ENCODE measurements at regions not wholly inside any gene's neighbourhood (a gene's known extent, or its start where the extent isn't known, plus 50 kb on each side); places are given as distances from the start of the nearest gene placed in this dataset.

GRCh38 chr7:73936967-73937366, 76.0 kb downstream of the TMEM270 start:
- 48% methylated on average over 4 of the region's 4 CpGs for WGBS (ENCODE audit: insufficient coverage, low coverage, missing lambda C conversion rate)
- TF ChIP-seq ZNF318 (IDR thresholded peaks at IDR 0.05; ENCODE audit: borderline replicate concordance in 1 of 2, low read depth in 1 of 2) (no peak), ZBTB9 (CRISPR knock-in tag; IDR thresholded peaks at IDR 0.05) (no peak), ZC3H11A (IDR thresholded peaks at IDR 0.05; ENCODE audit: low read depth, low read length) (no peak), BRD4 (IDR thresholded peaks at IDR 0.05) (no peak), MEF2A (IDR thresholded peaks at IDR 0.05; ENCODE audit: control insufficient read depth, low read depth, low read length) (no peak), YBX1 (IDR thresholded peaks at IDR 0.05) (no peak), ZNF41 (CRISPR knock-in tag; conservative IDR thresholded peaks at IDR 0.05) (no peak), ZSCAN32 (CRISPR knock-in tag; IDR thresholded peaks at IDR 0.05) (no peak), MCM2 (IDR thresholded peaks at IDR 0.05; ENCODE audit: low read depth) (no peak), MYBL2 (IDR thresholded peaks at IDR 0.05; ENCODE audit: low read depth) (no peak), MYBL2 (CRISPR knock-in tag; IDR thresholded peaks at IDR 0.05; ENCODE audit: borderline replicate concordance) (no peak), CBFA2T2 (conservative IDR thresholded peaks at IDR 0.05) (no peak), ZFP30 (CRISPR knock-in tag; IDR thresholded peaks at IDR 0.05; ENCODE audit: borderline replicate concordance) (no peak), ZBTB26 (CRISPR knock-in tag; IDR thresholded peaks at IDR 0.05) (no peak)

More at GRCh38 chr7:73936967-73937366, 76.0 kb downstream of the TMEM270 start:
- in situ Hi-C loops (cut with MboI) (no loop called here), intact Hi-C loops (cut with micrococcal nuclease) (no loop called here)
- ATAC-seq (no peak), FAIRE-seq (no peak), DNase-seq (ENCODE audit: extremely low read depth in 1 of 4, low spot score in 3 of 4) (no peak)
- ChIA-PET POLR2A (interaction anchor here (0.6 kb wide), 1 partner anchor 35 kb away, joined by 3 read pairs; no protein-coding TSS in a partner anchor), CTCF (ENCODE audit: low intra/inter-chr PET ratio) (no interaction called here)
- no peak overlapping the region for H3K9ac ChIP-seq (ENCODE audit: insufficient read depth in 1 of 2, low read depth in 2 of 2, low read length in 2 of 2)
- H3K79me2 ChIP-seq (ENCODE audit: control insufficient read depth, insufficient read depth, low read length), result no peaks in the 10 kb centered on the region
- H4K20me1 ChIP-seq (replicated peaks; ENCODE audit: control insufficient read depth, insufficient read depth, low read length), result no peaks in the 10 kb centered on the region
- H3K27ac ChIP-seq (ENCODE audit: extremely low read depth, low read depth, low read length), result no peak overlapping the region
- no peaks in the 10 kb centered on the region for H3K9me1 ChIP-seq (ENCODE audit: control insufficient read depth, insufficient read depth, low read length)
- no peak overlapping the region for H2AFZ ChIP-seq (ENCODE audit: low read depth, low read length)
- H3K4me1 ChIP-seq (replicated peaks in 1 of 2; ENCODE audit: control insufficient read depth in 2 of 2, insufficient read depth in 2 of 2, low read length in 2 of 2), result no peaks in the 10 kb centered on the region
- no peak overlapping the region for H3K4me2 ChIP-seq (ENCODE audit: insufficient read depth, low read length)
- peaks cover 6 to 8% of the 10 kb centered on the region in 2 experiments; a peak in 2 of 5 replicates for H3K27me3 ChIP-seq (ENCODE audit: control insufficient read depth in 2 of 2, insufficient read depth in 2 of 2, low read length in 2 of 2)
- BruUV-seq (replicated peaks), result no TSS peak
- H3K9me3 ChIP-seq (replicated peaks; ENCODE audit: control insufficient read depth, insufficient read depth, low read depth, low read length), result no peaks in the 10 kb centered on the region; the same call in 1 of the 2 replicates
- no peaks in the 10 kb centered on the region for H3K36me3 ChIP-seq (ENCODE audit: control insufficient read depth, insufficient read depth, low read length)
- H3K4me3 ChIP-seq, result no peak overlapping the region
